ENCODE measurements at regions not wholly inside any gene's neighbourhood (a gene's known extent, or its start where the extent isn't known, plus 50 kb on each side); places are given as distances from the start of the nearest gene placed in this dataset.

- DNase-seq: no peak
Measured at GRCh38 chr9:135242049-135242396, 154.6 kb downstream of the OLFM1 start.

GRCh38 chr9:135242406-135242805, 154.9 kb downstream of the OLFM1 start:
- DNase-seq: no peak

GRCh38 chr9:135243201-135244190, 156.0 kb downstream of the OLFM1 start:
- DNase-seq: no peak

GRCh38 chr9:135244271-135245221, 157.1 kb downstream of the OLFM1 start:
- DNase-seq: no peak

GRCh38 chr9:135245482-135246247, 158.2 kb downstream of the OLFM1 start:
- DNase-seq: no peak

- no peak for DNase-seq
Measured at GRCh38 chr9:135246248-135247205, 159.1 kb downstream of the OLFM1 start.

- DNase-seq: no peak
Measured at GRCh38 chr9:135247227-135247930, 159.9 kb downstream of the OLFM1 start.

- DNase-seq: no peak
Measured at GRCh38 chr9:135248111-135248510, 160.6 kb downstream of the OLFM1 start.

GRCh38 chr9:135248721-135249120, 161.3 kb downstream of the OLFM1 start:
- DNase-seq: no peak

- no peak for DNase-seq
Measured at GRCh38 chr9:135249191-135249590, 161.7 kb downstream of the OLFM1 start.

GRCh38 chr9:135249711-135250110, 162.2 kb downstream of the OLFM1 start:
- DNase-seq: no peak

- no peak for DNase-seq
Measured at GRCh38 chr9:135251331-135251761, 163.9 kb downstream of the OLFM1 start.

- no peak for DNase-seq
Measured at GRCh38 chr9:135251996-135252760, 164.7 kb downstream of the OLFM1 start.

- no peak for DNase-seq
Measured at GRCh38 chr9:135252980-135253304, 165.5 kb downstream of the OLFM1 start.

- DNase-seq: no peak
Measured at GRCh38 chr9:135253305-135254004, 166.0 kb downstream of the OLFM1 start.

GRCh38 chr9:135254176-135255032, 166.9 kb downstream of the OLFM1 start:
- DNase-seq: no peak

GRCh38 chr9:135255033-135255840, 167.8 kb downstream of the OLFM1 start:
- DNase-seq: no peak

Data from EL (cell line).